ENCODE measurements at regions not wholly inside any gene's neighbourhood (a gene's known extent, or its start where the extent isn't known, plus 50 kb on each side); places are given as distances from the start of the nearest gene placed in this dataset.

DNA sequence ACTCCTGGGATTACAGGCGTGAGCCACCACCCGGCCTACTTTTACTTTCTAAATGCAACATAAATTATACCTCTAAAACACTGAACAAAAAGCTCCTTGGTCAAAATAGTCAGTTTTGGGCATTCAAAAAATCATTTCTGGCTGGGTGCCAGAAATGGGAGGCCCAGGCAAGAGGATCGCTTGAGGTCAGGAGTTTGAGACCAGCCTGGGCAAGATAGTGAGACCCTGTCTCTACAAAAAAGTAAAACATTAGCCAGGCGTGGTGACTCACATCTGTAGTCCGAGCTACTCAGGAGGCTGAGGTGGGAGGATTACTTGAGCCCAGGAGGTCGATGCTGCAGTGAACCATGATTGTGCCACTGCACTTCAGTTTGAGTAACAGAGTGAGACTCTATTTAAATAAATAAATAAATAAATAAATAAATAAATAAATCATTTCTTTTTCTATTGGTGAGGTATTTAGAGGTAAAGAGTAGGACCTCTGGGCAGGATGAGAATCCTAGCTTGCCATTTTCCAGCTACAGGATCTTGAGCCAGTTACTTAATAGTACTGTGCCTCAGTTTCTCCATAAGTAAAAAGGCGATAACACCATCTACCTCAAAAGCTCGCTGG is 87.6 kb downstream of the SKIDA1 start:
- Histone ChIP-seq H3K36me3 (ENCODE audit: insufficient read depth, low read length) (no peaks in the 10 kb centered on the region), H3K4me3 (no peak overlapping the region), H3K9ac (ENCODE audit: insufficient read length) (no peak overlapping the region), H3K27ac (no peak overlapping the region), H3K9me3 (ENCODE audit: low read depth, low read length) (no peaks in the 10 kb centered on the region)
- no peak for TF ChIP-seq EZH2 (IDR thresholded peaks at IDR 0.05)
- TF ChIP-seq POLR2AphosphoS5 (IDR thresholded peaks at IDR 0.05; ENCODE audit: borderline replicate concordance, low read depth, low read length) = no peak
- TF ChIP-seq FOXP2 (optimal IDR thresholded peaks at IDR 0.05; ENCODE audit: control extremely low read depth, extremely low read length, insufficient read depth) = no peak
- no peak for DNase-seq (ENCODE audit: low read depth, low spot score)

DNA sequence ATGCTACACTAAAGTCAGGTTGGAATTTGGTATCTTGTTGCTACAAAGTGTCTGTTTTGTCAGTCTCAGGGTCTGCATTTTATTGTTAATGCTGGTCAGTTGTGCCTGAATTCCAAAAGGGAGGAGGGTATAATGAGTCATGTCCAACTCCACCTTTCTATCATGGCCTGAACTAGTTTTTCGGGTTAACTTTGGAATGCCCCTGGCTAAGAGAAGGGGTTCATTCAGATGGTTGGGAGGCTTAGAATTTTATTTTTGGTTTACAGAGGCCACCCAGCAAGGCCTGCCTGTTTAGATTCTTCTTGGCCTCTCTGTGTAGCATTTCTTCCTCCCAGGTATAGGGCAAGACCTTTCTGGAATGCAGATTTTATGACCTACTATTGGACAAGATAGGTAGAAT is 93.2 kb downstream of the SKIDA1 start:
- TF ChIP-seq EZH2 (IDR thresholded peaks at IDR 0.05) = no peak
- TF ChIP-seq POLR2AphosphoS5 (IDR thresholded peaks at IDR 0.05; ENCODE audit: borderline replicate concordance, low read depth, low read length) = no peak
- TF ChIP-seq FOXP2 (optimal IDR thresholded peaks at IDR 0.05; ENCODE audit: control extremely low read depth, extremely low read length, insufficient read depth) = no peak
- Histone ChIP-seq H3K9me3 (ENCODE audit: low read depth, low read length) (no peaks in the 10 kb centered on the region), H3K4me3 (no peak overlapping the region), H3K27ac (no peak overlapping the region), H3K9ac (ENCODE audit: insufficient read length) (no peak overlapping the region), H3K36me3 (ENCODE audit: insufficient read depth, low read length) (no peaks in the 10 kb centered on the region)
- no peak for DNase-seq (ENCODE audit: low read depth, low spot score)

DNA sequence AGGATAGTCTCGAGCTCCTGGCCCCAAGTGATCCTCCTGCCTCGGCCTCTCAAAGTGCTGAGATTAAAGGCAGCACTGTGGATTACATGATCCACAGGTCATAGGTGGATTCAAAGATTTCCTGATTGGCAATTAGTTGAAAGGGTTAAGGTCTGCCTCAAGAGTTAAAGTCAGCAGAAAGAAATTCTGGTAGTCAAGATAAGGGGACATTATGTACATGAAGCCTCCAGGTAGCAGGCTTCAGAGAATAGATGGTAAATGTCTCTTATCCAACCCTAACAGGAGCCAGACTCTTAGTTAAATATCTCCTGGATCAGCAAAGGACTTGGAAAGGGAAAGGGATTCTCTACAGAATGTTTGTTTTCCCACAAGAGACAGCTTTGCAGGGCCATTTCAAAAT is 93.7 kb downstream of the SKIDA1 start:
- H3K9me3 ChIP-seq (ENCODE audit: low read depth, low read length) = no peaks in the 10 kb centered on the region
- TF ChIP-seq EZH2 (IDR thresholded peaks at IDR 0.05) = no peak
- no peak for TF ChIP-seq POLR2AphosphoS5 (IDR thresholded peaks at IDR 0.05; ENCODE audit: borderline replicate concordance, low read depth, low read length)
- TF ChIP-seq FOXP2 (optimal IDR thresholded peaks at IDR 0.05; ENCODE audit: control extremely low read depth, extremely low read length, insufficient read depth) = no peak
- DNase-seq (ENCODE audit: low read depth, low spot score) = no peak

DNA sequence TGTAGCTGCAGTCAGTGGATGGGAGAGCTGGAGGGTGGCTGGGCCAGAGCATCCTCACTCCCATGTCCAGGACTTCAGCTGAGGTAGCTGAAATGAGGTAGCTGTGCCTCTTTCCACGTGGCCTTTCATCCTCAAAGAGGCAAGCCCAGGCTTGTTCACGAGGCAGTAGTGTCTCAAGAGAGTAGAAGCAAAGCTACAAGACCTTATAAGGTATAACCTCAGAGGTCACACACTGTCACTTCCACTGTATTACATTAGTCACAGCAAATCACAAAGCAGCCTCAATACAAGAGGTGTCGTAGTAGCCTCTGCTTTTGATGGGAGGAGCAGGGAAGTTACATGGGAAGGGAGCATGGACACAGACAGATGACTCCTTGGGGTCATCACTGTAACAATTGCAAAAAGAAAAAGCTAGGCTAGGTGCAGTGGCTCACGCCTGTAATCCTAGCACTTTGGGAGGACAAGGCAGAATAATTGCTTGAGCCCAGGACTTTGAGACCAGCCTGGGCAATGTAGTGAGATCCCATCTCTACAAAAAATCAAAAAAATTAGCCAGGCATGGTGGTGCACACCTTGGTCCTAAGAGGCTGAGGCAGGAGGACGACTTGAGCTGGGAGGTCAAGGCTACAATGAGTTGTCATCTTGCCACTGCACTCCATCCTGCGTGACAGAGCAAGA is 97.5 kb downstream of the SKIDA1 start:
- H3K4me3 ChIP-seq = no peak overlapping the region
- H3K9ac ChIP-seq (ENCODE audit: insufficient read length) = no peak overlapping the region
- H3K9me3 ChIP-seq (ENCODE audit: low read depth, low read length) = no peaks in the 10 kb centered on the region
- DNase-seq (ENCODE audit: low read depth, low spot score) = no peak
- H3K27ac ChIP-seq = no peak overlapping the region
- TF ChIP-seq EZH2 (IDR thresholded peaks at IDR 0.05) = no peak
- no peak for TF ChIP-seq POLR2AphosphoS5 (IDR thresholded peaks at IDR 0.05; ENCODE audit: borderline replicate concordance, low read depth, low read length)
- TF ChIP-seq FOXP2 (optimal IDR thresholded peaks at IDR 0.05; ENCODE audit: control extremely low read depth, extremely low read length, insufficient read depth) = no peak
- no peaks in the 10 kb centered on the region for H3K36me3 ChIP-seq (ENCODE audit: insufficient read depth, low read length)

More for the DNA sequence above, 93.7 kb downstream of the SKIDA1 start:
- H3K27ac ChIP-seq = no peak overlapping the region
- H3K4me3 ChIP-seq = no peak overlapping the region
- H3K9ac ChIP-seq (ENCODE audit: insufficient read length) = no peak overlapping the region
- no peaks in the 10 kb centered on the region for H3K36me3 ChIP-seq (ENCODE audit: insufficient read depth, low read length)

DNA sequence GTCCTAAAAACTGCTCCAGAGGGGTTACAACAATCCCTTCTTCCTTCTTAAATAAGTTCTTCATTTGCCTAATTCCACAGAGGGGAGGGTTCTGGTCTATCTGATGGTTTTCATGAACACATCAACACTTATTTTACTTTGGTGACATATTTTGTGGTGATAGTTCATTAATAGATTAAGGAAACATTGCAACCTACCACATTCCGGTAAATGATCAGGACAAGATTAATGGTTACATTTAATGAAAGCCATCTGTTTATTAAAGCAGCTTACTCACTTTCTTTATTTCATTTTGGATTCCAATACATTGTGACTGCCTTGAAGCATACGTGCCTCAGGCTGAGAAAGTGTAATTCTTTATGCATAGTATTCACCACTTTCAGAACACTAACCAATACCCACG is 101.0 kb downstream of the SKIDA1 start:
- H3K27ac ChIP-seq = peak overlapping the region; percentile 97
- H3K9ac ChIP-seq (ENCODE audit: insufficient read length) = no peak overlapping the region
- DNase-seq (ENCODE audit: low read depth, low spot score) = peak; percentile 84
- no peak overlapping the region for H3K4me3 ChIP-seq
- TF ChIP-seq POLR2AphosphoS5 (IDR thresholded peaks at IDR 0.05; ENCODE audit: borderline replicate concordance, low read depth, low read length) = peak; percentile 49; the same call in 1 of the 2 replicates
- TF ChIP-seq EZH2 (IDR thresholded peaks at IDR 0.05) = no peak
- TF ChIP-seq FOXP2 (optimal IDR thresholded peaks at IDR 0.05; ENCODE audit: control extremely low read depth, extremely low read length, insufficient read depth) = no peak
- no peaks in the 10 kb centered on the region for H3K9me3 ChIP-seq (ENCODE audit: low read depth, low read length)
- no peaks in the 10 kb centered on the region for H3K36me3 ChIP-seq (ENCODE audit: insufficient read depth, low read length)

DNA sequence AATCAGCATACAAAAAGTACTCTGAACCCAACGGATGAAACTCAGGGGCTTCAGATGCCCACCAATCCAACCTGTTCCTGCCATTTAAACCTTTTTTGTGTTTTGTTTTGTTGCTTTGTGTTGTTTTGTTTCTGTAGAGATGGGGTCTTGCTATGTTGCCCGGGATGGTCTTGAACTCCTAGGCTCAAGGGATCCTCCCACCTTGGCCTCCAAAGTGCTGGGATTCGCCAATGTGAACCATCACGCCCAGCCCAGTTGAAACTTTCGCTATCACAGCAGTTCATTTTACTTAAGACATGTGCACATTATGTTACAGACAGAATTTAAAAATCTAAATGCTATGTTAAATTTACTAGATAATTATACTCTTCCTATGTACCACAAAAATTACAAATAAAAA is 101.6 kb downstream of the SKIDA1 start:
- H3K27ac ChIP-seq = peak overlapping the region; percentile 97
- DNase-seq (ENCODE audit: low read depth, low spot score) = no peak
- H3K9me3 ChIP-seq (ENCODE audit: low read depth, low read length) = no peaks in the 10 kb centered on the region
- TF ChIP-seq POLR2AphosphoS5 (IDR thresholded peaks at IDR 0.05; ENCODE audit: borderline replicate concordance, low read depth, low read length) (no peak), EZH2 (IDR thresholded peaks at IDR 0.05) (no peak), FOXP2 (optimal IDR thresholded peaks at IDR 0.05; ENCODE audit: control extremely low read depth, extremely low read length, insufficient read depth) (no peak)
- H3K4me3 ChIP-seq = peak overlapping the region; percentile 48; the same call in 1 of the 2 replicates
- H3K9ac ChIP-seq (ENCODE audit: insufficient read length) = peak overlapping the region; percentile 26
- no peaks in the 10 kb centered on the region for H3K36me3 ChIP-seq (ENCODE audit: insufficient read depth, low read length)

DNA sequence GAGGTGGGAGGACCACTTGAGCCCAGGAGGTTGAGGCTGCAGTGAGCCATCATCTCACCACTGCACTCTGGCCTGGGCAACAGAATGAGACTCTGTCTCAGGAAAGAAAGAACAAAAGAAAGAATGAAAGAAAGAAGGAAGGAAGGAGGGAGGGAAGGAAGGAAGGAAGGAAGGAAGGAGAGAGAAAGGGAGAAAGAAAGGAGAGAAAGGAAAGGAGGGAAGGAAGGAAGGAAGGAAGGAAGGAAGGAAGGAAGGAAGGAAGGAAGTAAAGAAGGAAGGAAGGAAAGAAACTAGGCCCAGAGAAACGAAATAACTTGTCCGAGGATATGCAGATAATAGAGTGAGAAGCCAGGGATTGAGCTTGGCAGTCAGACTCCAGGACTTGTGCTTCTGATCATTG is 102.1 kb downstream of the SKIDA1 start:
- Histone ChIP-seq H3K27ac (peak overlapping the region; percentile 97), H3K36me3 (ENCODE audit: insufficient read depth, low read length) (no peaks in the 10 kb centered on the region), H3K9ac (ENCODE audit: insufficient read length) (no peak overlapping the region), H3K9me3 (ENCODE audit: low read depth, low read length) (no peaks in the 10 kb centered on the region), H3K4me3 (0 out of 2 replicates have a peak overlapping the region, but pooled peaks have one; percentile 48)
- DNase-seq (ENCODE audit: low read depth, low spot score) = no peak
- no peak for TF ChIP-seq FOXP2 (optimal IDR thresholded peaks at IDR 0.05; ENCODE audit: control extremely low read depth, extremely low read length, insufficient read depth)
- no peak for TF ChIP-seq EZH2 (IDR thresholded peaks at IDR 0.05)
- no peak for TF ChIP-seq POLR2AphosphoS5 (IDR thresholded peaks at IDR 0.05; ENCODE audit: borderline replicate concordance, low read depth, low read length)

DNA sequence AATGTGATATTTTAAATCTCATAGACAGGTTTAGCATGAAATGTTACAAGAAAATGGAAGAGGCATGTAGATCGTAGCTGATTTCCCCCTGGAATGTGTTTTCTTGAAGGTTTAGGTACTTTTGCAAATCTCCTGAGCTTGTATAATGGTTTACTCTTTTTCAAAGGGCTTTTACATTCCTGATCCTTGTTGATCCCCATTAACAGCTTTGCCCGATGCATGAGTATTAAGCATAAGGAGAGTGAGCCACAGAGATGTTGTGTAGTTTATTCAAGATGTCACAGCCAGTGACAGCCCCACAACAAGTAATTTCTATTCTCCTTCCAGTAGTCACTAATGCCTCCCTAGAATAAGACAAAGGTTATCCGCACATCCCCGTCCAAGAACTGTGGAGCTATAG is 103.7 kb downstream of the SKIDA1 start:
- Histone ChIP-seq H3K36me3 (ENCODE audit: insufficient read depth, low read length) (no peaks in the 10 kb centered on the region), H3K9ac (ENCODE audit: insufficient read length) (no peak overlapping the region), H3K4me3 (no peak overlapping the region), H3K27ac (no peak overlapping the region), H3K9me3 (ENCODE audit: low read depth, low read length) (no peaks in the 10 kb centered on the region)
- no peak for TF ChIP-seq POLR2AphosphoS5 (IDR thresholded peaks at IDR 0.05; ENCODE audit: borderline replicate concordance, low read depth, low read length)
- TF ChIP-seq FOXP2 (optimal IDR thresholded peaks at IDR 0.05; ENCODE audit: control extremely low read depth, extremely low read length, insufficient read depth) = no peak
- no peak for TF ChIP-seq EZH2 (IDR thresholded peaks at IDR 0.05)
- DNase-seq (ENCODE audit: low read depth, low spot score) = no peak

All from SK-N-MC (cell line).